SU-DHL-6 (cell line): ENCODE measurements at regions not wholly inside any gene's neighbourhood (a gene's known extent, or its start where the extent isn't known, plus 50 kb on each side); places are given as distances from the start of the nearest gene placed in this dataset.

ENCODE experiments used
- EZH2phosphoT487 ChIP-seq: fragments of 200-600 bp; sonication (generic), shearing (Covaris generic); conservative IDR thresholded peaks from 2 replicates; pipeline ENCODE4 v1.6.1; 2018; ENCODE audit warnings: mild to moderate bottlenecking, antibody characterized with exemption, low read length, moderate library complexity, mixed read lengths
- TF ChIP-seq, protein P1 (sequence below): fragments of 200-600 bp; sonication (generic); IDR thresholded peaks from one replicate; pipeline ENCODE4 v1.5.1; 2017; ENCODE audit warnings: antibody characterized with exemption, mild to moderate bottlenecking, low read length, moderate library complexity; ENCODE audit not compliant: insufficient read depth, poor library complexity, severe bottlenecking

DNA sequence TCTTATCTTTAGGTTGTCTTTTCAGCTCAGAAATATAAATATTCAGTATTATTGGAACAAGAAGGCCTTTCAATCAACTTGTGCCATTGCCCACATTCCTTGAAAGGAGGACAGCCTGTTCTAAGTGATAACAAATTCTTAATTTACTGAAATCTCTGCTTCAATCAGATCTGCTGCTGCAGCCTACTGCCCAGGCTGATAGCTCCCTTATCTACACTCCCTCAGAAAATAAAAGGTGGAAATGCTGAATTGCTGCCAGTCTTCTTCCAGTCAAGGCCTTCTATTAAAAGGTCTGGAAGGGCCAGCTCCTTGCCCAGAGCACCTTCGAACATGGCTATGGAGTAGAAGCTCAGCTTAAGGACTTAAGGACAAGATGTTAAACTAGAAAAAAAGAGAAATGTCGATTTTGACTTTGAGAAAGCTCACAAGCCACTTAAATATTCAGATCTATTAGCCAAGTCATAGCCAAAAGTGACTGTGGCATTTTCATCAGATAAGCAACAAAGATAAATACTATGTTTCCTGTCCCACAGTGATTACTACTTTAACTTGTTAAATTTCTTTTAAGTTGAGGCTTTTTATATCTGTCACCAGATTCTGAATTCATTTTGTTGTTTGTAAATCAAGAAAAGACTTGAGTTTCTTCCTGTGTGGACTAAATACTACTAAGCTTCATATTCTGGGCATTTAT, 480.5 kb upstream of the CBLB start:
- TF ChIP-seq, protein P1, sequence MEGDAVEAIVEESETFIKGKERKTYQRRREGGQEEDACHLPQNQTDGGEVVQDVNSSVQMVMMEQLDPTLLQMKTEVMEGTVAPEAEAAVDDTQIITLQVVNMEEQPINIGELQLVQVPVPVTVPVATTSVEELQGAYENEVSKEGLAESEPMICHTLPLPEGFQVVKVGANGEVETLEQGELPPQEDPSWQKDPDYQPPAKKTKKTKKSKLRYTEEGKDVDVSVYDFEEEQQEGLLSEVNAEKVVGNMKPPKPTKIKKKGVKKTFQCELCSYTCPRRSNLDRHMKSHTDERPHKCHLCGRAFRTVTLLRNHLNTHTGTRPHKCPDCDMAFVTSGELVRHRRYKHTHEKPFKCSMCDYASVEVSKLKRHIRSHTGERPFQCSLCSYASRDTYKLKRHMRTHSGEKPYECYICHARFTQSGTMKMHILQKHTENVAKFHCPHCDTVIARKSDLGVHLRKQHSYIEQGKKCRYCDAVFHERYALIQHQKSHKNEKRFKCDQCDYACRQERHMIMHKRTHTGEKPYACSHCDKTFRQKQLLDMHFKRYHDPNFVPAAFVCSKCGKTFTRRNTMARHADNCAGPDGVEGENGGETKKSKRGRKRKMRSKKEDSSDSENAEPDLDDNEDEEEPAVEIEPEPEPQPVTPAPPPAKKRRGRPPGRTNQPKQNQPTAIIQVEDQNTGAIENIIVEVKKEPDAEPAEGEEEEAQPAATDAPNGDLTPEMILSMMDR: no peak
- TF ChIP-seq EZH2phosphoT487: no peak
